ENCODE measurements at regions not wholly inside any gene's neighbourhood (a gene's known extent, or its start where the extent isn't known, plus 50 kb on each side); places are given as distances from the start of the nearest gene placed in this dataset.

DNA sequence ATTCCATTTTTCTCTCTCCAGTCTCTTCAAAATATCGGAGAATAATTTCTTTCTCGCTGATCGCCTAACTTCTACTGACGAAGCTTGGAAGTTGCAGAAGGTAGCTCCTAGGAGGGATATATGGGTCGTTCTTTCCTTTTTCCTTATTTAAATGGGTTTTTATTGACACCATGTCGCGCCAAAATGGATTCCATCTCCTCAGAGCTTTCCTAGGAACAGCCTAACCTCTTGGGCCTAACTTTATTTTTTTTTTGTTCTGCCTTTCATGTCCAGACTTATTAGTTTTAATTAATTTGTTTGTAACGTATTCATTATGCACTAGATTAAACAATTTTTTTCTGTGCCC is 92.0 kb upstream of the XIST start:
- TF ChIP-seq EZH2 (IDR thresholded peaks at IDR 0.05) (no peak), POLR2AphosphoS5 (IDR thresholded peaks at IDR 0.05; ENCODE audit: borderline replicate concordance, low read depth, low read length) (no peak)

All from SK-N-MC (cell line).